ENCODE measurements at regions not wholly inside any gene's neighbourhood (a gene's known extent, or its start where the extent isn't known, plus 50 kb on each side); places are given as distances from the start of the nearest gene placed in this dataset.
A peak's percentile ranks its signal among the peaks of the same experiment; 100 is the strongest.

- intact Hi-C loops (cut with micrococcal nuclease; ENCODE audit: unreplicated experiment) = loop anchor here (1.0 to 2.0 kb wide), 2 partner anchors 290 to 370 kb away; no protein-coding TSS in a partner anchor
- TF ChIP-seq NBN (IDR thresholded peaks at IDR 0.05) (0 out of 2 replicates have a peak, but pooled peaks have one; percentile 51), RUNX3 (IDR thresholded peaks at IDR 0.05; ENCODE audit: low read length) (peak; percentile 24; the same call in 1 of the 2 replicates), NKRF (conservative IDR thresholded peaks at IDR 0.05) (no peak), CTCF (IDR thresholded peaks at IDR 0.05 in 2 of 3, conservative IDR thresholded peaks at IDR 0.05 in 1 of 3; ENCODE audit: control insufficient read depth in 2 of 3, extremely low read depth in 1 of 3, insufficient read depth in 1 of 3, low read depth in 3 of 3, low read length in 3 of 3) (peak; percentile 52 to 69 (median 54); a peak in 4 of 6 replicates), RAD21 (IDR thresholded peaks at IDR 0.05; ENCODE audit: insufficient read depth, low read depth, low read length) (peak; percentile 82), ZSCAN29 (IDR thresholded peaks at IDR 0.05) (no peak), BMI1 (IDR thresholded peaks at IDR 0.05; ENCODE audit: borderline replicate concordance) (no peak), CBX5 (IDR thresholded peaks at IDR 0.05; ENCODE audit: low read depth) (peak; percentile 100), TCF3 (IDR thresholded peaks at IDR 0.05; ENCODE audit: borderline replicate concordance, insufficient read depth, low read depth, low read length) (no peak), ETV6 (conservative IDR thresholded peaks at IDR 0.05 in 1 of 2, IDR thresholded peaks at IDR 0.05 in 1 of 2; ENCODE audit: borderline replicate concordance in 1 of 2, low read depth in 1 of 2) (0 out of 4 replicates have a peak, but pooled peaks of 1 of the 2 experiments have one; percentile 22), SMC3 (IDR thresholded peaks at IDR 0.05; ENCODE audit: borderline replicate concordance, low read length) (peak; percentile 61; the same call in 1 of the 2 replicates), SKIL (IDR thresholded peaks at IDR 0.05; ENCODE audit: low read depth, poor library complexity, severe bottlenecking) (peak; percentile 22), PBX3 (IDR thresholded peaks at IDR 0.05; ENCODE audit: insufficient replicate concordance, low read depth, low read length) (no peak)
Measured at GRCh38 chr2:212863185-212863588, 288.2 kb downstream of the IKZF2 start.

More at GRCh38 chr2:212863185-212863588, 288.2 kb downstream of the IKZF2 start:
- H3K36me3 ChIP-seq (ENCODE audit: control insufficient read depth in 2 of 2, insufficient read depth in 2 of 2, low read length in 1 of 2) = no peaks in the 10 kb centered on the region
- 71% methylated on average over 5 of the region's 5 CpGs for WGBS (ENCODE audit: insufficient coverage, insufficient replicate concordance, low lambda C conversion rate, missing lambda C conversion rate)
- ChIA-PET POLR2A (no interaction called here), CTCF (interaction anchor here (0.9 to 2.2 kb wide), 7 partner anchors 10 to 382 kb away, joined by 3 to 7 read pairs (median 4); no protein-coding TSS in a partner anchor), SMC1A (ENCODE audit: uncharacterized antibody, unreplicated experiment) (interaction anchor here (1.1 to 1.5 kb wide), 4 partner anchors 23 to 294 kb away, joined by 3 to 5 read pairs (median 3); no protein-coding TSS in a partner anchor), RAD21 (ENCODE audit: unreplicated experiment) (interaction anchor here (0.6 to 3.2 kb wide), 7 partner anchors 55 to 294 kb away, joined by 3 to 12 read pairs (median 3); no protein-coding TSS in a partner anchor)
- in situ Hi-C loops (cut with MboI) = no loop called here
- no peak overlapping the region; the same call in 1 of the 2 replicates for H2AFZ ChIP-seq (ENCODE audit: control insufficient read depth, low read depth, low read length)
- no peaks in the 10 kb centered on the region for H3K4me1 ChIP-seq (ENCODE audit: control insufficient read depth, insufficient read depth, low read length)
- peaks cover 18% of the 10 kb centered on the region for H3K9me3 ChIP-seq (replicated peaks; ENCODE audit: control insufficient read depth, insufficient read depth, low read length)
- FAIRE-seq (no peak), DNase-seq (ENCODE audit: low read depth, low spot score) (peak; percentile 30), ATAC-seq (peak; percentile 80)
- no peak overlapping the region for H3K27ac ChIP-seq (ENCODE audit: control insufficient read depth, insufficient read depth)
- H3K27me3 ChIP-seq (replicated peaks in 1 of 2; ENCODE audit: control insufficient read depth in 2 of 2, insufficient read depth in 2 of 2, low read length in 1 of 2) = no peaks in the 10 kb centered on the region
- no peak overlapping the region for H3K4me2 ChIP-seq (ENCODE audit: control insufficient read depth, insufficient read depth)
- no peaks in the 10 kb centered on the region for H3K79me2 ChIP-seq (ENCODE audit: control insufficient read depth, insufficient read depth, low read length)
- no peaks in the 10 kb centered on the region for H4K20me1 ChIP-seq (ENCODE audit: control insufficient read depth, insufficient read depth)
- no TSS peak for BruUV-seq (replicated peaks)
- no peak overlapping the region for H3K4me3 ChIP-seq
- H3K9ac ChIP-seq (ENCODE audit: control insufficient read depth, insufficient read depth, low read length) = no peak overlapping the region

Data from GM12878 (cell line).